Stimulated activated CD8-positive, alpha-beta memory T cell treated with anti-CD3 and anti-CD28 coated beads, Interleukin-7, amount 100 ng/mL, for 4 hours (primary cell): ENCODE measurements at regions not wholly inside any gene's neighbourhood (a gene's known extent, or its start where the extent isn't known, plus 50 kb on each side); places are given as distances from the start of the nearest gene placed in this dataset.

ENCODE experiments used
- DNase-seq, 2 donors: peaks; one replicate each; pipeline ENCODE4 v3.0.0-alpha.2; 2020; ENCODE audit warnings: low read depth in 2 of 2

- no peak for DNase-seq
These were observed 1292.1 kb upstream of the PIK3C3 start for GRCh38 chr18:40662898-40663437.

GRCh38 chr18:40653682-40654081 lies 1301.4 kb upstream of the PIK3C3 start:
- no peak for DNase-seq

GRCh38 chr18:40652321-40652720 lies 1302.7 kb upstream of the PIK3C3 start:
- no peak for DNase-seq

GRCh38 chr18:40651163-40651562 lies 1303.9 kb upstream of the PIK3C3 start:
- no peak for DNase-seq

GRCh38 chr18:40642692-40643229 lies 1312.3 kb upstream of the PIK3C3 start:
- no peak for DNase-seq

- no peak for DNase-seq
These were observed 1323.7 kb upstream of the PIK3C3 start for GRCh38 chr18:40631319-40631718.

- no peak for DNase-seq
These were observed 1324.5 kb upstream of the PIK3C3 start for GRCh38 chr18:40630496-40630895.

GRCh38 chr18:40624959-40625358 lies 1330.1 kb upstream of the PIK3C3 start:
- no peak for DNase-seq

GRCh38 chr18:40613721-40614120 lies 1341.3 kb upstream of the PIK3C3 start:
- DNase-seq = no peak

- DNase-seq = no peak
These were observed 1342.7 kb upstream of the PIK3C3 start for GRCh38 chr18:40612356-40612755.

GRCh38 chr18:40608226-40608625 lies 1346.8 kb upstream of the PIK3C3 start:
- DNase-seq = no peak

- DNase-seq = no peak
These were observed 1347.4 kb upstream of the PIK3C3 start for GRCh38 chr18:40607542-40608148.

- DNase-seq = no peak
These were observed 1348.0 kb upstream of the PIK3C3 start for GRCh38 chr18:40606996-40607395.

- DNase-seq = no peak
These were observed 1371.4 kb upstream of the PIK3C3 start for GRCh38 chr18:40583671-40584070.

GRCh38 chr18:40582105-40582504 lies 1372.9 kb upstream of the PIK3C3 start:
- DNase-seq = no peak

GRCh38 chr18:40577981-40578365 lies 1377.1 kb upstream of the PIK3C3 start:
- no peak for DNase-seq

GRCh38 chr18:40577239-40577980 lies 1377.6 kb upstream of the PIK3C3 start:
- no peak for DNase-seq

GRCh38 chr18:40576507-40577115 lies 1378.4 kb upstream of the PIK3C3 start:
- DNase-seq = no peak

GRCh38 chr18:40570615-40571014 lies 1384.4 kb upstream of the PIK3C3 start:
- DNase-seq = no peak

- no peak for DNase-seq
These were observed 1385.4 kb upstream of the PIK3C3 start for GRCh38 chr18:40569605-40570004.

- no peak for DNase-seq
These were observed 1388.6 kb upstream of the PIK3C3 start for GRCh38 chr18:40566510-40566844.

GRCh38 chr18:40565805-40566509 lies 1389.1 kb upstream of the PIK3C3 start:
- no peak for DNase-seq
